ENCODE measurements at regions not wholly inside any gene's neighbourhood (a gene's known extent, or its start where the extent isn't known, plus 50 kb on each side); places are given as distances from the start of the nearest gene placed in this dataset.
A peak's percentile ranks its signal among the peaks of the same experiment; 100 is the strongest.

DNA sequence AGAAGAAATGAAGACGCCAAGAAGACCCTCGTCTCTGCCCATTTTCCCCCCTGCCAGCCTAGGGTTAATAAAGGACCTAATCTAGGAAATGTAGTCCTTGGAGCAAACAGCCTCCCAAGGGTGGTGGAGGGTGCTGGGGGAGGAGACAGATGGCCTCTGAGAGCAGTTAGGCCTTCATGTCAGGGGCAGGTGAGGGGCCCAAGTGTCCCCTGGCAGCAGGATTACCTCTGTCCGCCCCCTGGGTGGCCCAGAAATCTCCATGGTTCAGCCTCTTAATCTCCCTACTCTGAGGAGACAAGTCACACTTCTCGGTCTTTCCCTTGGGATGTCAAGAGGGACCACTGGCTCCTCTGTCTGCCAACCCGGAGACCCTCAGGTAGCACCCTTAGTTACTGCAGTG lies 365.4 kb upstream of the TNRC6C start:
- DNase-seq = no peak

DNA sequence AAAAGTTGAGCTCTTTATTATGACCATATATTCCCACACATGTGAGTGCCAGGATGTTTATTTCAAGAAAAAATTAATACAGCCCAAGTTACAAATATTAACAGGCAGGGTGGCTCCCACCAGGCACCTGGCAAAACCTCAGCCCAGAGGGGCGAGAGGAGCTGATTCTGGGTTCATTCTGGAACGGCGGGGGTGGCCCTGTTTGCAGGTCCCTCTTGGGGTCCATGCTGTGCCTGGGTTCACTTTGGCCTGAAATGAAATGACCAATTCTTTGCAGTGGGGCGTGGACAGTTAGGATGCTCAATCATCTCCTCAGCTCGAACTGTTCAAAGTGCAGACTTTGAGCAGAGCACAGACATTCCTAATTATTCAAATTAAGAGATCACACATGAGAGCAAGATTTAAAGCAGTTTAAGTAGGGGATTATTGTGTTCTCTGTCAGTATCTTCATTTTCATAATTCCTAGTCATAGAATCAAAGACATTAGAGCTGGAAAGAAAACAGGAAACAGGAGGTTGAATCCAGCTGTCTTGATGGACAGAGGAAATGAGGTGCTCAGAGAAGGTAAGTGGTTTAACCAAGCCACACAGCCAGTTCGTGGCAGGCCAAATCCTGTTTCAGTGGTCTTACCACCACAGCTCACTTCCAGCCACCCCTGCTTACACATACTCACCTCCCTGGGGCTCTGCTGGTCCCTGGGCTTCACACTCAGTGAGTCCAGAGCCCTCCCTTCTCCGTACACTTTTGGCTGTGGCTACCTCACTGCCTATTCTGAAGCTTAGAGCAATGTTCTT lies 363.9 kb upstream of the TNRC6C start:
- DNase-seq = no peak

DNA sequence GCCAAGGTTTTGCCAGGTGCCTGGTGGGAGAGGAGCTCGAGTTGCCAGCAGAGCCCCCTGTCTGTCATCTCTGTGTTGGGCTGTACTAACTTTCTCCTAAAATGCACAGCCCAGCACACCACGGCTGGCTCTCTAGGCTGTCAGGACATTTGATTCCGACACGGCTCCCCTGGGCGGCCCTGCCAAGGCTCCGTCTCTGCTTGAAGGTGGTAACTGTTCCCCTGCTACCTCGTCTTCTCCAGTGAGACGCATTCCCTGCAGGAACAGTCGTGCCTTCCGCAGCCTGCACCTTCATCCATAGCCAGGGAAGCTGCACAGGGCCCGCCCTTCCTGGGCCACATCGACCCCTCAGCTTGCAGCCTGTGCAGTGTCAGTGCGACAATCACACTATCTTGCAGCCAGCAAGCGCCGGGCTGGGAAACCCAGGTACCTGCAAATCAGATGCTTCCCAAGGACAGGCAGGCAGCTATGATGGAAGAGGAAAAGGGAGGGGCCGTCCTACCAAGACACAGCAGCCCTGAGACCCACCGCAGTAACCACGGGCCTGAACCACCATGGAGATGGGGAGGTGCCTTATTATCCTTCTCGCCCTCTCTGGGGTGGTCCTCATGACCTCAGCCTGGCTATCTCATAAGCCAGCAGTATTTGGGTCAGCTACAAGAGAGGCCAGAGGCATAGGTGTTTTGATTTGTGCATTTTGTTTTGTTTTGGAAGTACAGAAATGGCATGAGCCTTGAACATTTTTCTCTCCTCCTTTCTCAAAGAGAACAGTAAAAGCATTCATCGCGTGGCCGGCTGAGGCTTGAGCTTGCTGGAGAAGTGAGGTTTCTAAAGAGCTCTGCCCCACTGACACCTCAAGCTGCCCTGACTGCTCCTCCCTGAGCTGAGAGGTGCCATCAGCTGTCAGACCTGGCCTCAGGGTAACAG lies 361.7 kb upstream of the TNRC6C start:
- DNase-seq = no peak

DNA sequence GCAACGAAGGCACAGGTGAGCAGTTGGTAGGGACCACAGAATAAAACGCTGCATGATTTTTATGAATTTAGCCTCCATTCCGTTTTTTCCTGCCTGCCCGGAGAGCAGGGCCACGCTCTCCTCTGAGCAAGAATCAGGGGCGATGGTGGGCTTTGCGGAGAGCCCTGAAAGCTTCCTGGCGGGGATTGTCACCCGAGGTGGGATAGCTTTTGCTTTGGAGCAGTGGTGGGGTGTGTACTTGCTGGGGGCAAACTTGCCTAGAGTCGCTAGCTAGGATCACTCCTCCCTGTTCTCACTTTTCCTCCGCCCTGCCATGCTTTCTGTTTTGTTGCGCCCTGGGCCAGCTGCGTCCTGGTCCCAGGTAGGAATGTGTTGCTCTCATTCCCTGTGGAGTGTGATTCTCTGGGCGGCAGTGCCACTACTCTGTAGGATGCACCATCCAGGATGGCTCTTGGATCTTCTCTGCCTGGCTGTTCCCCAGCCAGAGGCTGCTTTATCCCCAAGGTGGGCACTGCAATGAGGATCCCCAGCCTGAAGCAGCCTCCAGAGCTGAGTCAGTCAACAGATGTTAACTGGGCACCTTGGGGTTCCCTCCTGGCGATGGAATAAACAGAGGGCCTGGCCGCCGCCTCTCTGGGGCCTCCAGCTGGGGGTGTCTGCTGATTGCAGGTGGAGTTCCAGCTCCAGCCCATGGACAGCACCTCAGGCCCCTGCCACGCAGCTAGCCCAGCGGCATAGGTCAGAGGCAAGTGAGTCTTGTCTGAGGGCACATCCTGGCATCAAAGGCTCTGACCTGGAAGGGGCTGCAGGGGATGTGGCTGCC lies 360.9 kb upstream of the TNRC6C start:
- no peak for DNase-seq

DNA sequence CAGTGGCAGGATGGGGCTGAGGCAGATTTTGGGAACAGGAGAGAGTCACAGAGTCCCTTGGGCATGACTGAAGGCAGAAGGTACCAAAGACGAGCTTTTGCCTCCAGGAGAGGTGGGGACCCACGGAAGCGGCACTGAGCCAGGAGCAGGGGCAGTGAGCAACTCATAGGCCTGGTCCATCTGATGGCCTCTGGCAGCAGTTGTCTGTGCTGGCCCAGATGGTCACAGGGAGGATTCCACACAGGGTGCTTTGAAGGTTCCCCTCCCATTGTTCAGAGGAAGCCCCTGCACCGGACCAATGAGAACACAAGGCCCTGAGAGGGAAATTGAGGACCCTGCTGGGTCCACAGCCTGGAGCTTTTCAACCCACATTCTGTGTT lies 360.3 kb upstream of the TNRC6C start:
- DNase-seq = no peak

DNA sequence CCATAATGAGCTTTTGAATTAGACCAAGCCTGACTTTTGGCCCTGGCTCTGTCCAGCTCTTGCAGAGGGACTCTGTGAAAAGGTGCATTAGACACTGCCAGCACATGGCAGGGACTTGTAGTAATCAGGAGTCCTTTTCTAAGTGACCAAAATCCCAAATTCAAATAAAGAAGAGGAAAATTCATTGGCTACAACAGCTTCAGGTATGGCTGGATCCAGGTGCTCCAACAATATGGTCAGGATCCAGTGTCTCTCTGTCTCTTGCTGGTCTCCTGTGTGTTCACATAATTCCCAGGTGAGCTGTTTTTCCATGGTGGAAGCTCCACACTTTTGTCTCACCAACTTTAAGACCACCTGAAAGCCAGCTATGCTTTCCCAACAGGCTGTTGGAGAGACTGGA lies 358.8 kb upstream of the TNRC6C start:
- no peak for DNase-seq

DNA sequence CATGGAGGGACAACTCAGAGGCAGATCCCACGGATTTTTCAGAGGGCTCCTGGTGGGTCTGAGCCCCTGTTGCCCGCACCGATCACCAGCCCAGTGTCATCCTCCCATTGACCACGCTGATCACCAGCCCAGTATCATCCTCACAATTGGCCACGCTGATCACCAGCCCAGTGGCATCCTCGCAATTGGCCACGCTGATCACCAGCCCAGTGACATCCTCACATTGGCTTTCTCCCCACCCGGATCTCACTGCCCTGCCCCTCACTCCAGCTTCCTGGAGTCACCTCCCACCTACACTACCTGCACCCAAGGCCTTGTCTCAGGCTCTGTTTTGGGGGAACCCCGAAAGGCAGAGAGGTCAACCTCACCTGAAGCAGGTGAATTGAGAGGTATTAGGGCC lies 358.2 kb upstream of the TNRC6C start:
- DNase-seq = no peak

DNA sequence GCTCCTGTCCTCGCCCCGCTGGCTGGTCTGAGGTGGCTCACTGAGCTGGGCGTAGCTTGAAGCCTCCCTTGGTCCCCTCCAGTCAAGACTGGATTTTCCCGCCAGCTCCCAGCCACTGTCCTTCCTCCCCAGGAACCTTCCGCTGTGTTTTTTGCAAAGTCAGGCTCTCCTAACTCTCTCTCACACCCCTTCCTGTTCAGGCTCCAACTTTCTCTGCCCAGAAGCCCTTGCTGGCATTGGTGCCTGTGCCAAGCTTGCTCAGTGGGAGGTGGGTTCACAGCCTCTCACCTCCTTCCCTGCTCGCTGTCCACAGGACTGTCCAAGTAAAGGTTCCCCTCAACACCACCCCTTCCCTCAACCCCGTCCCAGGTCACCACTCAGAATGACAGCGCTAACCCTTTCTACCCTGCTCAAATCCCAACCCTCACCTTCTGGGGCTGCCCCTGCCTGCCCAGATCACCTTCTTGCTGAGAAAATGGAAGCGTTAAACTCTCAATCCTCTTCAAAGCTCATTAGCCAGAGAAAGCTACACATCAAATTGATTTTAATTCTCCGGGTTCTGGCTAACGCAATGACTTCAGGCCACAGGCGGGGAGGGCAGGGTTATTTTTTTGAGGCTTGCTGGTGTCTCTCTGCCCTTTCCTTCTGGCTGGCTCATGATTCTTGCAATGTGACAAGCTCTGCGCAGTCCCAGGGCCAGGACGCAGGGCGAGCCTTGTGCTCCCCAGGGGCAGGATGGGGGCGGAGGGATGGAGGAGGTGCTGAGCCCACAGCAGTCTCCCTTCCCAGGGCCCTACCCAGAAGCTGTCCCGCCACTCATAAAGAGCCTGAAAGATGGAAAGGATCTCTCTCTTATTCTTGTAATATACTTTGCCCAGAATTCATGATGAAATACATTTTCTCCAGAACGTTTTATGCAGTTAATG lies 357.2 kb upstream of the TNRC6C start:
- no peak for DNase-seq

DNA sequence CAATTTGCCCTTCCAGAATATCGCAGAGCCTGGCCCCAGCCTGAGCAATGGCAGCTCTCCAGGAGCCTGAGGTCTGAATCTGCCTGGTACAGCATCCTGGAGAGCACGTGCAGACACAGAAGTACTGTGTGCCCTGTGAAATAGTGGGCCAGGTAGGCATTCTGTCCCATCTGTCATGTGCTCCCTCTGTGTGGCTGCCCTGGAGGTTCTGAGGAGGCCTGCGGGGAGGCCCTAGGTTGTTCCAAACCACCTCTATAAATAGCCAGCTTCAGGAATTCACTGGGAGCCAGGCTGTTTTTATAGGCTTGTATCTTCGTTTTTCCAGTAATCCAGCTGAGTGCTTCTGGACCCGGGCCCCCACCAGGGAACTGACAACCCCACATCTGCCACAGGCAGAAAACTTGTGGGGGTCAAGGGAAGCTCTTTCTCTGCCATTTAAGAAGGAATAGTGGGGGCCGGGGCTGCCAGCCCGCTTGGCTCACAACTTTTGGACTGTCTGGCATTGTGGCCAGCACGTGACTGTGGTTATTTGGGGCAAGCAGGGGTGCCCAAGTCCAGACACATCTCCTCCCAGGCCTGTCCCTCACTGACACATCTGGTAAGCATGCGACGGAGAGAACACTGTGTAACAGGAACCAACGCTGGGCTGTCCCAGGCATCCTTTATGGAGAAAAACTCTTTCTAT lies 356.3 kb upstream of the TNRC6C start:
- DNase-seq = no peak

DNA sequence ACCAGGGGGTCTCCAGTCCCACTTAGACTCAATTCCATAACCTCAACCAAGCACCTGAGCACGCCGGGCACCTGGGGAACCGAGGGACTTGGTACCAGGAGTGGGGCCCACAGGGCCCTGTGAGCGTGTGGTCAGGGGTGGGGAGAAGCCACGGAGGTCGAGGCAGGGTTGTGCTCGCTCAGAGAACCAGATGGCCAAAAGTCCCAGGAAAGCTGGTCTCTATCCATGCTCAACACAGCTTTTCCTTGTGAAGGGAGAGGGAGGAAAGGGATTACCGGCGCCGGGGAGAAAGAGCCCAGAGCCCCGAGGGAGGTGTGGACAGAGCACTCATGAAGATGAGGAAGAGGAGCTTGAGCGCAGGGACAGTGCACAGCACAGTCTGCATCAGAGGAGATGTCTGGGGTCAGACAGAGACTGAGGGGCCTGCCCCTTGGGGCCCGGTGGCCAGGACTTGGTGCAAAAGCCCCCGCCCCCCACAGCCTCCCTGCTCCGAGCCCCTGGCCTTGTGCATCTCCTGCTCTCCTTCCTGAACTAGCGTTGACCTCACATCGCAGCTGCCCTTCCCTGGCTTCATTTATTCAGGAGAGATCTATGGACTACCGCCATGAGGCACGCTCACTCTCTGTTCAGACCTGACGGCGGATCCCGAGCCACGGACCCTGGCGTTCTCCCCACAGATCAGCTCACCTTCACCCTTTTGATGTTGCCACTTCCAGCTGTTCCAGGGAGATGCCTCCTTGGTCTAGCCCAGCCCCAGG lies 355.4 kb upstream of the TNRC6C start:
- no peak for DNase-seq

DNA sequence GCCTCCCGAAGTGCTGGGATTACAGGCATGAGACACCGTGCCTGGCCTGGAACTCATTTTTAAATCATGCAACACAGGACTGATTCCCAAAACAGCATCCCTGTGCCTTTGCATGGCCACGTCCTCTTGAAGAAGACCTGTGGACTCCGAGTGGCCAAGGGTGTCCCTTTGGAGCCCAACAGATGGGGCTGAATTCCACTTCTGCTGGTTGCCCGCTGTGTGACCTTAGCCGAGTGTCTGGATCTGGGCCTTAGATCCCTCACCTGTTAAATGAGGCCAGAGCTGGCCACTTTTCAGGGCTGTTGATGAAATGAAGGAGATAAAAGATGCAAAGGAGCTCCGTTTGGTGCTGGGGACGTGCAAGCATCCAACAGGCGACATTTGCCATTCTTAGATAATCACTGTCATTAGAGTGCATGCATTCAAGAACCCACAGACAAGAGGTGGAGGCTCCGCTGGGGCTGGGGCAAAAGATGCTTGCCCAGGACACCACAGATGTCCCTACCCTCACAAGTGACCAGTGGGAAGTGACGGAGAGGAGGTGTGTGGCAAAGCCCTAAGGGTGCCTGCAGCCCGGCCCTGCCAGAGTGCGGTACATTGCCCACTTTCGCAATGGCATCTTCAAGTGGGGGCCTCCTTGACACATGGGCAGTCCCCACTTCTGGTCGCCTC lies 354.1 kb upstream of the TNRC6C start:
- no peak for DNase-seq

DNA sequence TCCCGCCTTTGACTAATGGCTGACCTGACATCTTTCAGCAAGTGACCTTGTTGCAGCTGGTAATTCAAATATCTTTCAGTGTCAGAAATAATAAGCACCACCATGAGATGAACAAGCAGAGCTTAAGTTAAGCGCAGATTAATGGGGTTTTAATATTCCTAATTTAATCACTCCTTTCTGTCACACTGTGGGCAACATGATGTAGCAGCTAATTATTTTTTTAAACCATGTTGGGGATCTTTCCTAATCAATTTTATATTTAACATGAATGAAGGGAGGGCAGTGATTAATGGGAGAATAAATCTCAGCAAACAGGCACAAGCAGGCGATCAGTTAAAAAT lies 353.6 kb upstream of the TNRC6C start:
- DNase-seq = no peak

DNA sequence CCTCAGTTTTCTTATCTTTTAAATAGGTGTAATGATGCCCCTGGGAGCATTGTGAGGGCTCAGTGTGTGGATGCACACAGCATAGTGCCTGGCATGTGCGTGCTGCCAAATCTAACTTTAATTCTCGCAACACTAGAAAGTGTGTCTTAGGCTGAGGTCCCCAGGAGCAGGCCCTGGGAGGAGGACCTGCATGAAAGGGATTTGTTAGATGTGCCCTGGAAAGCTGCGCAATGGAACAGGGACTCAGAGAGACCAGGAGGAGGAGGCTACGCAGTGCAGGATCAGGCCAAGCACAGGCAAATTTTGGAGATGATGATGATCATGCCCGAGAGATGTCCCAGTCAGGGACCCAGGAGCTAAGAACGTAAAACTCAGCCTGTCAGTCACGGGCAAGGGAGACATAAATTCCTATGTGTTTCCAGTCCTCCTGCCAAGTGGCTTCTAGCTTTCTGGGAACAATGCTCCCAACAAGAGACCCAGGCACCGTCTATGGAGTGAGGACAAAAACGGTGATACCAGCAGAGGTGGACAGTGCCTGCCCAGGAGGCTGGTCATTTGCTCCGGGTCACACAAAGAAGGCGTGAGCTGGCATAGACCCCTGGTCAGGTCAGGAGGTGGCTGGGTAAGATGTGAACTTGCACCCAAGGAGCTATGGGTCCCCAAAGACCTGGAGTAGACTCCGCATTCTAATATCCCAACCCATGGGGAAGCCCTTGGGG lies 352.2 kb upstream of the TNRC6C start:
- DNase-seq = no peak

DNA sequence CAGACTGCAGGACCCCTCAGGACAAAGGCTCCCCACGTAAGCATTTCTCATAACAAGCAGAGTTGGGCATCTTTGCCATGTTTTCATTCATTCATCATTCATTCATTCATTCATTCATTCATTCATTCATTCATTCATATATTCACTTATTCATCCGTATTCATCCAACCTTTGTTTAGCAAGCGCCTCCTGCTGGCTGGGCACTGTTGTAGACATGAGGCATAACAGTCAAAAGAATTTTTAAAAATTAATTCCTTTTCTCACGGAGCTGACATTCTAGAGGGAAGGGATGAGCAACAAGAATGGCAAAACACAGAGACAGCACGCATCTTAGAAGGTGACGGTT lies 351.7 kb upstream of the TNRC6C start:
- no peak for DNase-seq

DNA sequence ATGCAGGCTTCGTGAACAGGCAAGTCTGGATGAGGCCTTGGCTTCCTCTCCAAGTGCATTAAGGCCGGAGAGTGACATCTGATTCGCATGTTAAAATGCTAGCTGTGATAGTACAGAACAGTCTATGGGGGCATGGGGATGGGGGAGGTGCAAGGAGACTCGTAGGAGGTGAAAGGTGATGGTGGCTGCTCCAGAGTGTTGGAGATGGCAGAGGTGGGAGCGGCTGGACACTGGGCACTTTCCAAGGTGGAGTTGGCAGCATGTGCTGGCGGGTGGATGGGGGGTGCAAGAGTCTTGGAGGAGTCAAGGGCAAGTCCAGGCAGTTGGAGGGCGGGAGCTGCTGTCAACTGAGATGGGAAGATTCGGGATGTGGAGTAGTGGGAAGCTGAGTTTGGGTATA lies 350.9 kb upstream of the TNRC6C start:
- DNase-seq = no peak

DNA sequence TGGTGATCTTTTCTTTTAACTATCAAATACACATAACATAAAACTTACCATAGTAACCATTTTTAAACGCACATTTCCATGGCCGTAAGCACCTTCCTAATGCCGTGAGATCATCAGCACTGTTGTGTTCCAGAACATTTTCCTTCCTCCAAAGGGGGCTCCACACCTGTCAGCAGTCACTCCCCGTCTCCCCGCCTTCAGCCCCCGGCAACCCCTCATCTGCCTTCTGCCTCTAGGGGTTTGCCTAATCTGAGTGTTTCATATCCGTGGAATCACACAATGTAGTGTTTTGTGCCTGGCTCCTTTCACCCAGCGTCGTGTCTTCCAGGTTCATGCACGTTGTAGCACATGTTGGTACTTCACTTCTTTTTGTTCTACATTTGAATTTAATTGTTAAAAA lies 350.1 kb upstream of the TNRC6C start:
- DNase-seq = no peak

DNA sequence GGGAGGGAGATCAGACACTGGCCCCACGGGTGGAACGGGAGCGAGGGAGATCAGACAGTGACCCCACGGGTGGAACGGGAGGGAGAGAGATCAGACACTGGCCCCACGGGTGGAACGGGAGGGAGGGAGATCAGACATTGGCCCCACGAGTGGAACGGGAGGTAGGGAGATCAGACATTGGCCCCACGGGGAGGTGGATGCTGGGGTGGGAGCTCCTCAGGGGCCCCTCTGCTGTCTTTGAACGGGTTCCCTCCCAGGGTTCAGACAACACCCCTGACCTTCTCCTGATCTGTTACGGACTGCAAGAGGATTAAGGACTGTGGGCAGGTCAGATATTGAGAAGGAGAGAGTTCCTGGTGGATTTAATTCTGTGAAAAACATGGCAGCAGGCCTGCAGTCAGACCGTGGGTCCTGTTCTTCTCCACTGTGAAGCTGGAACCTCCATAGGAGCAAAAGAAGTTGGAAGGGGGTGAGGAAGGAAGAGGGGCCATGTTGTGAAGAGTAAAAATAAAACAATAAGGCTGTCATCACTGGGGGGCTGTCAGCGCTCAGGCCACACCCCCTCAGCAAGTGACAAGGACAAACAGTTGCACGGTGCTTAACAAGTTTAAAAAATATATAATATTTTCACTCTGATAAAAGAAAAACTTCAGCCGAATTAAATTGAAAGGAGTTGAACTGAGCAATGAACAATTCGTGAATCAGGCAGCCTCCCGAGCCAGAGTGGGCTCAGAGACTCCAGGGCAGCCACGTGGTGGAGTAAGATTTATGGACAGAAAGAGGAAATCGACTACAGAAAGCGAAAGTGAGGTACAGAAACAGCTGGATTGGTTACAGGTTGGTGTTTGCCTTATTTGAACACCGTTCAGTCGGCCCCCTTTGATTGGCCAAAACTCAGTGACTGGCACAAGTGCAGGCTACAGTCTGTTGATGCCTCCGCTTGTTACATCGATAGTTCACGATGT lies 348.7 kb upstream of the TNRC6C start:
- peak; percentile 49 for DNase-seq

DNA sequence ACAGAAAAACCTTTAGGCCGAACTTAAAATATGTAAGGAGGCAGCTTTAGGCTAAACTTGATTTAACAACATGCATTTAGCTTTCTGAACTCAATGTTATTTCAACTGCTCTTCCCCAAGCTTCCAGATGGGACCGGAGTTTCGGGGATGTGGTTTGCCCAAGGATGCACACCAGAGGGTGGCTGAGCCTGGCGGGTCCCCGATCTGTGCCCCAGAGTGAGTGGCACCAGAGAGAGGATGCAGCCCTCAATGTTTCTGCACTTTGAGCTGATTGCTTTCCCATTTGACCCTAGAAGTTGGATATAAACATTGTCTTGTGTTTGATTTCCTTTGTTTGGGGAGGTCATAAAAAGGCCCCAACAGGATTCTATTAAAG lies 348.0 kb upstream of the TNRC6C start:
- no peak for DNase-seq
